ENCODE measurements at regions not wholly inside any gene's neighbourhood (a gene's known extent, or its start where the extent isn't known, plus 50 kb on each side); places are given as distances from the start of the nearest gene placed in this dataset.

- dilution Hi-C loops (cut with HindIII; ENCODE audit: low sequenced_read_pairs, unreplicated experiment) = no loop called here
Observed at GRCh38 chr1:219808790-219809189, 119.6 kb downstream of the SLC30A10 start.

More at GRCh38 chr1:219808790-219809189, 119.6 kb downstream of the SLC30A10 start:
- 83% methylated on average over 5 of the region's 7 CpGs; no CpG with 5 or more reads in 1 of the 2 experiments for WGBS, 2 experiments (ENCODE audit: extremely low coverage in 2 of 2, insufficient read length in 1 of 2)
- H3K4ac ChIP-seq (ENCODE audit: low read depth, low read length) = no peak overlapping the region
- DNase-seq (no peak), ATAC-seq (ENCODE audit: low read depth) (no peak)
- H3K18ac ChIP-seq (ENCODE audit: low read depth, low read length) = no peak overlapping the region
- no peak overlapping the region for H3K9ac ChIP-seq (ENCODE audit: low read depth, low read length)
- intact Hi-C loops (cut with micrococcal nuclease) (no loop called here), in situ Hi-C loops (cut with MboI; ENCODE audit: low sequenced_read_pairs) (no loop called here)
- no peak overlapping the region for H4K91ac ChIP-seq (ENCODE audit: insufficient read depth, low read depth, low read length)
- H3K27ac ChIP-seq (ENCODE audit: insufficient read depth, low read length) = no peak overlapping the region
- no peak overlapping the region for H2BK20ac ChIP-seq (ENCODE audit: low read depth, low read length)
- no peak overlapping the region for H3K14ac ChIP-seq (replicated peaks; ENCODE audit: low read depth, low read length)
- H3K56ac ChIP-seq (ENCODE audit: extremely low read depth, insufficient read depth, low read length) = no peak overlapping the region
- no peak overlapping the region for H4K5ac ChIP-seq (ENCODE audit: low read depth, low read length)
- H4K8ac ChIP-seq (ENCODE audit: low read depth in 2 of 2, low read length in 2 of 2) = no peak overlapping the region
- no peak overlapping the region for H2BK15ac ChIP-seq (ENCODE audit: low read depth, low read length)
- H2AK9ac ChIP-seq (replicated peaks; ENCODE audit: low read depth, low read length, poor library complexity) = no peak overlapping the region
- H2BK120ac ChIP-seq (ENCODE audit: low read depth, low read length) = no peak overlapping the region
- H2AFZ ChIP-seq (replicated peaks; ENCODE audit: low read length, poor library complexity) = no peak overlapping the region
- no TSS peak for BruUV-seq (replicated peaks)
- H3K23ac ChIP-seq (ENCODE audit: low read depth, low read length) = no peak overlapping the region
- no peak overlapping the region for H3K4me2 ChIP-seq (ENCODE audit: low read depth, low read length)
- no peaks in the 10 kb centered on the region for H3K36me3 ChIP-seq (ENCODE audit: control insufficient read depth, insufficient read depth, low read length)
- peaks cover 2% of the 10 kb centered on the region; the same call in 1 of the 2 replicates for H3K4me1 ChIP-seq (ENCODE audit: control insufficient read depth, insufficient read depth, low read length)
- no peaks in the 10 kb centered on the region for H4K20me1 ChIP-seq (ENCODE audit: insufficient read depth, low read length)
- no peak overlapping the region for H3K4me3 ChIP-seq (ENCODE audit: insufficient read depth, low read depth, low read length)
- no peaks in the 10 kb centered on the region for H3K79me1 ChIP-seq (ENCODE audit: low read depth in 1 of 2, low read length in 2 of 2)
- H2BK5ac ChIP-seq (ENCODE audit: low read depth, low read length, poor library complexity, severe bottlenecking) = no peak overlapping the region
- ChIA-PET CTCF (no interaction called here), POLR2A (ENCODE audit: unreplicated experiment) (no interaction called here)
- H2AK5ac ChIP-seq (ENCODE audit: low read depth, low read length) = no peak overlapping the region
- H3K9me1 ChIP-seq (ENCODE audit: insufficient read depth, low read length) = no peaks in the 10 kb centered on the region
- TF ChIP-seq FOS (IDR thresholded peaks at IDR 0.05; ENCODE audit: low read depth, low read length) = no peak
- TF ChIP-seq USF2 (IDR thresholded peaks at IDR 0.05; ENCODE audit: low read depth, low read length) = no peak
- TF ChIP-seq CHD1 (IDR thresholded peaks at IDR 0.05; ENCODE audit: low read depth, low read length) = no peak
- TF ChIP-seq BHLHE40 (IDR thresholded peaks at IDR 0.05; ENCODE audit: low read depth, low read length) = no peak
- TF ChIP-seq RFX5 (IDR thresholded peaks at IDR 0.05; ENCODE audit: low read depth, low read length) = no peak
- no peak for TF ChIP-seq MXI1 (IDR thresholded peaks at IDR 0.05; ENCODE audit: borderline replicate concordance, low read depth, low read length)
- TF ChIP-seq MAZ (IDR thresholded peaks at IDR 0.05; ENCODE audit: borderline replicate concordance, low read depth, low read length) = no peak
- no peak for TF ChIP-seq SMC3 (IDR thresholded peaks at IDR 0.05; ENCODE audit: low read depth, low read length)
- TF ChIP-seq NFE2L2 (IDR thresholded peaks at IDR 0.05; ENCODE audit: low read depth, low read length) = no peak
- TF ChIP-seq POLR2A (IDR thresholded peaks at IDR 0.05; ENCODE audit: low read depth, low read length) = no peak
- TF ChIP-seq RAD21 (IDR thresholded peaks at IDR 0.05; ENCODE audit: low read length) = no peak
- peaks cover 3% of the 10 kb centered on the region for H3K27me3 ChIP-seq (ENCODE audit: control insufficient read depth, insufficient read depth, low read length)
- no peaks in the 10 kb centered on the region for H3K9me3 ChIP-seq (ENCODE audit: control insufficient read depth, insufficient read depth, low read length)
